NCI-H128 (cell line): ENCODE measurements at regions not wholly inside any gene's neighbourhood (a gene's known extent, or its start where the extent isn't known, plus 50 kb on each side); places are given as distances from the start of the nearest gene placed in this dataset.

Experiments used
- DNase-seq: peaks from one replicate; lab custom pipeline; 2025; ENCODE audit not compliant: unreplicated experiment; lab: John Stamatoyannopoulos, UW

DNA sequence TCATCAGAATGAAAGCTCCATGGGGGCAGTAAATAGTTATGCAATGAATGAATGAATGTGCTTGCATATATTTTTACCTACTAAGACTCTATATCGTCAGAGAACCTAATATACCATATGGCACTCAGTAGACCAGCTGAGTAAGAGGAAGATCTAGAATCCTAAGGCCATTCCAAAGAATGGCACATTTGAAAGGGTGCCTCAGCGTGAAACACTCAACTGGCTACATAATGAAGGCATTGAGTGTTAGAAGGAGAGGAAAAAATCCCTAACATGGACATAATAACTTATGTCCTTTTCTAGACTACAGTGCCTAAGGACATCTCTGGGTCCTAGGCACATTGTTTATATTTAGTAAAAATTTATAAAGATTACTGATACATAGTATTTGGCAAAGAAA lies 61.7 kb upstream of the ARID2 start:
- DNase-seq, result no peak

GRCh38 chr12:45668641-45669040 lies 60.9 kb upstream of the ARID2 start:
- DNase-seq, result no peak

DNA sequence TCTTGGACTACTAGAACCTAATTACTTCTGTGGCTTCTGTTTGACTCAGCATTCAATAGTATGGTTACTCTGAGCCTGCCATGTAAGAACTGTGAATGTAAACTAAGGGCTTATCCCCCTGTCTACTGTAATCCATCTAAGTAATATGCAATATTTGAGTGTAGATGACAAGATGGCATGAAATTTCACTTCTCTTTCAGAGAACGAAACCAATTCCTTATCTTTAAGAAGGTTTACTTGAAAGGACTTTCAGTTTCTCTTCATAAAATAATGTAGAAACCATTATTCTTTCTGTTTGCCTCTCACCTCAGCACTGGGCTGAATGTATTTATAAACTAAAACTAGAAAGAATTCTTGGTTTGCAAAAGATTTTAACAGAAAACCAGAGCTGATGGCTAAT lies 60.4 kb upstream of the ARID2 start:
- DNase-seq, result no peak

DNA sequence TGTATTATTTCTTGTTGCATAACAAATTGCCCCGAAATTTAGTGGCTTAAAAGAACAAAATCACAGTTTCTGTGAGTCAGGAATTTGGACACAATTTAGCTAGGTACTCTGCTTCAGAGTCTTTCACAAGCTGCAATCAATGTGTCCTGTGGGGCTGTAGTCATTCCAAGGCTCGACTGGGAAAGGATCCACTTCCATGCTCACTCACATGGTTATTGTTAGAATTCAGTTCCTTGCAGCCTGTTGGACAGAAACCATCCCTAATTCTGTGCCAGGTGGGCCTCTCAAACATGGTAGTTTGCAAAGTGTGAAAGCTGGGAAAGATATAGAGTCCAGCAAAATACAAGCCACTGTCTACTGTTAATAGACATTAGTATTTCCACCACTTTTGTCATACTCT lies 59.7 kb upstream of the ARID2 start:
- no peak for DNase-seq

DNA sequence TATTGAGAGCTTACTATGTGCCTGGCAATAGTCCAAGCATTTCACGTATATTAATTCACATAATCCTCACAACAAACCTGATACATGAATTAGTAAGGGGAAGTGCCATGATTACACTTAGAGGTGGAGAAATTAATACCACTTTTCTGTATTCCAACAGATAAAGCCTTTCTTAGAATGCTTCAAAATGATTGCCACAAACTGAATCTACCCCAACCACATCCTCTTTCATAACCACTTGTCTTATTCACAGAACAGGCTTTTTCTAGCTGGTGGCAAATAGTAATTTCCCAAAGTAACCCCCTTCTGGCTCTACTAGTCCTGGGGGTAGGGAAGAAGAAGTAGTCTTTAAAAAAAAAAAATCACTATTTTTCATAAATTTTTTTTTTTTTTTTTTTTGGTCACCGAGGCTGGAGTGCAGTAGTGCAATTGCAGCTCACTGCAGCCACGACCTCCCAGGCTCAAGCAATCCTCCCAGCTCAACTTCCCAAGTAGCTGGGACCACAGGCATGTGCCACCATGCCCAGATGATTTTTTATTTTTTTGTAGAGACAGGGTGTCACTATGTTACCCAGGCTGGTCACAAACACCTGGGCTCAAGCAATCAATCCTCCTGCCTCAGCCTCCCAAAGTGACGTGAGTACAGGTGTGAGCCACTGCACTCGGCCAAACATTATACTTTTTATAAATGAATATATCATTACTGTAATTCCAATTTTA lies 59.0 kb upstream of the ARID2 start:
- no peak for DNase-seq

DNA sequence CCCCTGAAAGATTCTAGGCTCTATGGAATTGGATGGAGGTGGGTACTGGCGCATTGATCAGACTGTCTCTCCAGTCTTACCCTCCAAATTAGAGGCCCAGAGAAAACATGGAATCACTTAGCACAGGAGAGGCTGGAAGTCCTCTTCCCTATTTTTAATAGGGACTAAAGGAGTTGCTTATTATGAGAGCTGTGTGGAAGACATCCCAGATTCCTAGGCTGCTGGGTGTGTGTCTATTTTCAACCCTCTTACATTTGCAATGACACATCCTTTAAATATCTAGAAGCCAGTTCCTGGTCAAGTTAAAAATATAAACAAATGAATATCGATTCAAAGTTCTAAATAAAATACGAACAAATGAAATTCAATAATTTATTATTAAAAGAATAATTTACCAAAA lies 58.3 kb upstream of the ARID2 start:
- DNase-seq, result no peak

DNA sequence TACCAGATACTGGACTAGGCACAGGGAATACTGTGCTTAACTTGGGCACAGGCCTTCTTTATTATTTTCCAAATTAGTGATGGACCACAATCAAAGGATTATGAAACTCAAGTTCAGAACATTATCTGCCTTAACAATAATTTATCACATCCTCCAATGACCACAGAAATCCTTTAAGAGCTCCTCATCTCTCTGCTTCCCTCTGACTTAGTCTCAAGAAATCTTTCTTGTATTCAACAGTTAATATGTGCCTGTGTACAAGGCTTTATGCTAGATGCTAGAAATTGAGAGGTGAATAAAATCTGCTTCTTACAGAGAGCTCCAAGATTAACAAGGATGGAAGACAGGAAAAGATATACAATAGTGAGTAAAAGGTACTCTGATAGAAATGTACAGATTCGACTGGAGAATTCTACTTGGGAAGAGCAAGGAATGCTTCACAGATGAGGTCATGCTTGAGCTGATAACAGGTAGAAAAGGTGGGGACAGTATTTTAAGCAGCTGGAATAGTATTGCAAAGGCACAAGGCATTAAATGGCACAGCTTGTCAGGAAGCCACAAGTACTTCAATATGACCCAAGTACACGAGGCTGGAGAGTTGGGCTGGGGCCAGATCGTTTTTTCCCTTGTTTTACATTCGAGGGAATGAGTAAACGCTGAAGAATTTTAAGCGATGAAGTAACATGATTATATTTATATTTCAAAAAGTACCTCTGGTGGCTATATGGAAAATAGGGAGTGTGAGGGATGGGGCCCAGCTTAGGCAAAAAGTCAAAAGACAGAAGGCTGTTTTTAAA lies 55.1 kb upstream of the ARID2 start:
- DNase-seq, result no peak

- no peak for DNase-seq
These were observed 54.0 kb upstream of the ARID2 start for GRCh38 chr12:45675534-45675933.
